ENCODE measurements at regions not wholly inside any gene's neighbourhood (a gene's known extent, or its start where the extent isn't known, plus 50 kb on each side); places are given as distances from the start of the nearest gene placed in this dataset.

DNA sequence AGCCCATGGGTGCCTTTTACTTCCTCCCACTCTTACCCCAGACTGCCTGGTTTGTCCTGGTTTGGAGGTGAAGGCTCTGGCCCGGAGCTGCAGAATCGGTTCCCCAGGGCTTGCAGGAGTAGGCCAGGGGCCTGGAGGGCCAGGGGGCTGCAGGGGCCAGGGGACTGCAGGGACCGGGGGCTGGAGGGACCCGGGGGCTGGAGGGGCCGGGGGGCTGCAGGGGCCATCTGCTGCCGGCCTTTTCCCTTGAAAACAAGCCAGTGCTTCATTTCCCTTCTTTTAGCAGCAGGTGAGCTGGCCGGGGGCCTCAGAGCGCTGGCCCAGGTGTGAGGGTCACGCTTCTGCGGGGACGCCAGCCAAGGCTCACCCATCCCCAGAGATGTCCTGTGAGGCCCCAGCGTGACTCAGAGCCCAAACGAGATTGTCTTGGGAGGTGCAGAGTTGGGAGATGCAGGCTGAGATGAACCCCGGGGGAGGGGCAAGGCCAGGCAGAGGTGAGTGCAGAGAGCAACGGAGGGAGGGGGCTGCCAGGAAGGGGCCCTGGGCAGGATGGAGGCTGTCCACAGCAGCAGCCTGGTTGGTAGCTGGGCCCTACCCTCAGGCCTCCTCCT, 154.9 kb downstream of the KIF26A start:
- DNase-seq (ENCODE audit: low read depth, low spot score) (no peak), FAIRE-seq (no peak)
- Histone ChIP-seq H3K4me3 (ENCODE audit: control insufficient read depth in 2 of 3, extremely low read depth in 1 of 3, insufficient read depth in 2 of 3, low read depth in 1 of 3, low read length in 3 of 3) (no peak overlapping the region), H3K4me1 (ENCODE audit: control insufficient read depth, extremely low read depth, insufficient read depth, low read length) (no peaks in the 10 kb centered on the region), H3K36me3 (ENCODE audit: control insufficient read depth in 2 of 2, extremely low read depth in 1 of 2, insufficient read depth in 2 of 2, low read length in 2 of 2) (no peaks in the 10 kb centered on the region), H3K9me3 (ENCODE audit: control insufficient read depth, low read depth, low read length) (peaks cover 6% of the 10 kb centered on the region), H3K27me3 (ENCODE audit: control insufficient read depth, extremely low read depth, insufficient read depth, low read length) (no peaks in the 10 kb centered on the region), H3K27ac (ENCODE audit: control insufficient read depth, insufficient read depth, low read length) (no peak overlapping the region), H3K4me2 (ENCODE audit: control insufficient read depth, extremely low read depth, insufficient read depth, low read depth, low read length) (no peak overlapping the region), H3K9ac (ENCODE audit: control insufficient read depth, extremely low read depth, insufficient read depth, low read length) (no peak overlapping the region), H4K20me1 (ENCODE audit: control insufficient read depth, extremely low read depth, insufficient read depth, low read length) (no peaks in the 10 kb centered on the region), H3K9me1 (ENCODE audit: control insufficient read depth, extremely low read depth, insufficient read depth, low read length) (no peaks in the 10 kb centered on the region), H2AFZ (ENCODE audit: control insufficient read depth, low read length) (no peak overlapping the region), H3K79me2 (ENCODE audit: control insufficient read depth, insufficient read depth, low read length) (no peaks in the 10 kb centered on the region)
- dilution Hi-C loops (cut with MboI; ENCODE audit: extremely low pct_ligation_motif_present, low sequenced_read_pairs): no loop called here
- no peak for TF ChIP-seq EZH2 (IDR thresholded peaks at IDR 0.05; ENCODE audit: low read length)
- TF ChIP-seq, protein P1, sequence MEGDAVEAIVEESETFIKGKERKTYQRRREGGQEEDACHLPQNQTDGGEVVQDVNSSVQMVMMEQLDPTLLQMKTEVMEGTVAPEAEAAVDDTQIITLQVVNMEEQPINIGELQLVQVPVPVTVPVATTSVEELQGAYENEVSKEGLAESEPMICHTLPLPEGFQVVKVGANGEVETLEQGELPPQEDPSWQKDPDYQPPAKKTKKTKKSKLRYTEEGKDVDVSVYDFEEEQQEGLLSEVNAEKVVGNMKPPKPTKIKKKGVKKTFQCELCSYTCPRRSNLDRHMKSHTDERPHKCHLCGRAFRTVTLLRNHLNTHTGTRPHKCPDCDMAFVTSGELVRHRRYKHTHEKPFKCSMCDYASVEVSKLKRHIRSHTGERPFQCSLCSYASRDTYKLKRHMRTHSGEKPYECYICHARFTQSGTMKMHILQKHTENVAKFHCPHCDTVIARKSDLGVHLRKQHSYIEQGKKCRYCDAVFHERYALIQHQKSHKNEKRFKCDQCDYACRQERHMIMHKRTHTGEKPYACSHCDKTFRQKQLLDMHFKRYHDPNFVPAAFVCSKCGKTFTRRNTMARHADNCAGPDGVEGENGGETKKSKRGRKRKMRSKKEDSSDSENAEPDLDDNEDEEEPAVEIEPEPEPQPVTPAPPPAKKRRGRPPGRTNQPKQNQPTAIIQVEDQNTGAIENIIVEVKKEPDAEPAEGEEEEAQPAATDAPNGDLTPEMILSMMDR (optimal IDR thresholded peaks at IDR 0.05 in 1 of 3, IDR thresholded peaks at IDR 0.05 in 1 of 3, conservative IDR thresholded peaks at IDR 0.05 in 1 of 3; ENCODE audit: extremely low read depth in 1 of 3, insufficient read depth in 2 of 3, low read length in 3 of 3): no peak

DNA sequence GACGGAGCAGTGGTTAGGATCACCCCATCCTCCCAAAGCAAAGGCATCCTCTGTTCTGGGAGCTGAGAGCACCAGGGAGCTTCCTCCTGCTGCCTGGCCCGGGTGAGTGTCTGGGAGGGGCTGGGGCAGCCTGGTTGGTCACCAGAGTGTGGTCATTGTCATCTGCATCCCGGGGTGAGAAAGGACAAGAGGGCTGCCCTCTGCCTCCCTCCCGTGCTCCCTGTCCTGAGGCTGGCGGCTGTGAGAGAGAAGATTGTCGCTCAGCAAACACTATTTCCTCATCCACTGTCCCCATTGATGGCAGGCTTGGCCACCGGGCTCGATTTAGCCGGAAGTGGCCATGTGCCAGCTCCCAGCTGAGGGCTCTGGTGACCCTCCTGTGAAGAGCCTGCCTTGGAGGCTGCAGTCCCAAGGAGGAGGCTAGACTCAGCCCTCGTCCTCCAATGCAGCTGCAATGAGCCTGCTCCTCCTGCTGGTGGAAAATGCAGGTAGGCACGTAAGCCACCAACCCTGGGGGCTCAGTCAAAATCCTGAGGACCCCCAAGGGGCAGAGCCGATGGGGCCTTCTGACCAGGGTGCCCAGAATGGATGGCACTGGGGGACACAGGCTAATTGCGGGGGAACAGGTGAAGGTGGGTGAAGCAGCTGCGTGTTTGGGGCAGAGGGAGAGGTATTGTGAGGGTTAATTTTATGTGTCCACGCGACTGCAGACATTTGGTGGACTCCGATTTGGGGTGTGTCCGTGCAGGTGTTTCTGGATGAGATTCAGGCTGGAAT, 155.7 kb downstream of the KIF26A start:
- H3K4me1 ChIP-seq (ENCODE audit: control insufficient read depth, extremely low read depth, insufficient read depth, low read length): no peaks in the 10 kb centered on the region
- TF ChIP-seq, protein P1 (optimal IDR thresholded peaks at IDR 0.05 in 1 of 3, IDR thresholded peaks at IDR 0.05 in 1 of 3, conservative IDR thresholded peaks at IDR 0.05 in 1 of 3; ENCODE audit: extremely low read depth in 1 of 3, insufficient read depth in 2 of 3, low read length in 3 of 3): peak in 2 of 3 experiments; percentile 35 to 38
- TF ChIP-seq EZH2 (IDR thresholded peaks at IDR 0.05; ENCODE audit: low read length): no peak
- no peaks in the 10 kb centered on the region for H3K9me1 ChIP-seq (ENCODE audit: control insufficient read depth, extremely low read depth, insufficient read depth, low read length)
- dilution Hi-C loops (cut with MboI; ENCODE audit: extremely low pct_ligation_motif_present, low sequenced_read_pairs): no loop called here
- no peaks in the 10 kb centered on the region for H3K36me3 ChIP-seq (ENCODE audit: control insufficient read depth in 2 of 2, extremely low read depth in 1 of 2, insufficient read depth in 2 of 2, low read length in 2 of 2)
- DNase-seq (ENCODE audit: low read depth, low spot score): no peak
- H3K9ac ChIP-seq (ENCODE audit: control insufficient read depth, extremely low read depth, insufficient read depth, low read length): no peak overlapping the region
- H2AFZ ChIP-seq (ENCODE audit: control insufficient read depth, low read length): no peak overlapping the region
- H3K9me3 ChIP-seq (ENCODE audit: control insufficient read depth, low read depth, low read length): no peaks in the 10 kb centered on the region
- H3K79me2 ChIP-seq (ENCODE audit: control insufficient read depth, insufficient read depth, low read length): no peaks in the 10 kb centered on the region
- FAIRE-seq: no peak
- no peak overlapping the region for H3K27ac ChIP-seq (ENCODE audit: control insufficient read depth, insufficient read depth, low read length)
- no peak overlapping the region for H3K4me3 ChIP-seq (ENCODE audit: control insufficient read depth in 2 of 3, extremely low read depth in 1 of 3, insufficient read depth in 2 of 3, low read depth in 1 of 3, low read length in 3 of 3)
- H4K20me1 ChIP-seq (ENCODE audit: control insufficient read depth, extremely low read depth, insufficient read depth, low read length): no peaks in the 10 kb centered on the region
- no peak overlapping the region for H3K4me2 ChIP-seq (ENCODE audit: control insufficient read depth, extremely low read depth, insufficient read depth, low read depth, low read length)
- H3K27me3 ChIP-seq (ENCODE audit: control insufficient read depth, extremely low read depth, insufficient read depth, low read length): no peaks in the 10 kb centered on the region
